ENCODE measurements at regions not wholly inside any gene's neighbourhood (a gene's known extent, or its start where the extent isn't known, plus 50 kb on each side); places are given as distances from the start of the nearest gene placed in this dataset.
"Not testable (repeated sequence)": the region's sequence is repeated elsewhere in the genome, so short reads cannot be mapped to it uniquely, and the experiment has no call there.

DNA sequence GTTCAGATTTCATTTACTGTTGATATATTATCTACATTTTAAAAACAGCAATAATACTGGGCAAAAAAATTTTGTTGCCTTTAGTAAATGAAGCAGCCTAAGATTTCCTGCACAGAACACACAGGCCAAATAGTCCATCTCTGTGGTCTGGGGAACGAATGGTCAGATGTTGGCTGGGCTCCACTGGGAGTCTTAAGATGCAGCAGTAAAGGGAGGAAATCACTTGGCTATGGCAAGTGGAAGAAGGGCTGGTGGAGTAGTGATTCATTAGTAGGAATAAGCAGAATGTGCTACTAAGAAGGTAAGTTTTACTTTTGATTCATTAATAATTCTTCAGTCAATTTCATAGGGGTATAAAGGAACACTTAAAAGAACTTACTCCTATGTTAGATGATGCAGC, 91.1 kb upstream of the ARRDC3 start:
- DNase-seq (ENCODE audit: low read depth in 2 of 3, low spot score in 1 of 3): no peak

DNA sequence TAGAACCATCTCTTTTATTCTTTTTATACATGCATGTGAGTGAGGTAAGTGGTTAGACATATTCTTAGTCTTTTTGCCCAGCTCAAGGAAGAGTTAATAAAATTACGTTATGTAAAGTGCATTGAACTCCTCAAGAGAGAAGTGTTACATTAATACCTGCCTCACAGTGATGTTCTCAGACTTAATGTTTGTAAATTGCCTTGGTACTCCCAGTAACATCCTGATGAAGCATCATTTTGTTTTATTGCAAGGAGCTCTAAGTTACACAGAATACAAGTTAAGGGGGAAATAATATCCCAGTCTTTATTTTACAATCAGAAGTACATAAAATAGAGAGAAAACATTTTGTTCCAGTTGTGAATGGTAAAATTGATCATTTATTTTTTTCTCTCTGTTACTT, 89.5 kb upstream of the ARRDC3 start:
- no peak for DNase-seq (ENCODE audit: low read depth in 2 of 3, low spot score in 1 of 3)

DNA sequence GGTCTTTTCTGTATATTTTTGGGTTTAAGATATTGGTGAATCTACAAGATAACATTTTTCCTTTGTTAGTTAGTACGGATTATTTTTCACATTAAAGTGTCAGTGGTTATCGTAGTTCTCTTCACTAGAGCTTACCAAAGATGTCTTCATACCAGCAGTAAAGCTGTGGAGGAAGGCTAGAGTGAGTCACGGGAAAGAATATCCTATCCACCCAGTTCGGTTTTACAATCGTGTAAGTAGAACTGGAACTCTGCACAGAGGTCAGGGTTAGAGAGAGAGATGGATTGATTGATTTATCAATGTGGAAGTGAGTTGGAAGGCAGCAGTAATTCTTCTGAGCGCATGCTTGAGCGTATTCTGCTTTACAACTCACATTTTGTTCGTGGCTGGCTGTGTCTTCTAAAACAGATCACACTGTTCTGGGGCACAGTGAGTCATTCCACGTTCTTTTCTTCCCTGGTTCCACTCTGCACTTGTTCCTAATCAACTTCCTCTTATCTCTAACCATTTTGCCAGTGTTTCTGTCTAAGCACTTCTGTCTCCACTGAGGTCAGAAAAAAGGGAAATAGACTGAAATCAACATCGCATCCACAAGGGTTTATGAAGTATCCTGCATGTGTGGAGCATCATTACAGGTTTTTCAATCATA, 86.5 kb upstream of the ARRDC3 start:
- DNase-seq (ENCODE audit: low read depth in 2 of 3, low spot score in 1 of 3): no peak

DNA sequence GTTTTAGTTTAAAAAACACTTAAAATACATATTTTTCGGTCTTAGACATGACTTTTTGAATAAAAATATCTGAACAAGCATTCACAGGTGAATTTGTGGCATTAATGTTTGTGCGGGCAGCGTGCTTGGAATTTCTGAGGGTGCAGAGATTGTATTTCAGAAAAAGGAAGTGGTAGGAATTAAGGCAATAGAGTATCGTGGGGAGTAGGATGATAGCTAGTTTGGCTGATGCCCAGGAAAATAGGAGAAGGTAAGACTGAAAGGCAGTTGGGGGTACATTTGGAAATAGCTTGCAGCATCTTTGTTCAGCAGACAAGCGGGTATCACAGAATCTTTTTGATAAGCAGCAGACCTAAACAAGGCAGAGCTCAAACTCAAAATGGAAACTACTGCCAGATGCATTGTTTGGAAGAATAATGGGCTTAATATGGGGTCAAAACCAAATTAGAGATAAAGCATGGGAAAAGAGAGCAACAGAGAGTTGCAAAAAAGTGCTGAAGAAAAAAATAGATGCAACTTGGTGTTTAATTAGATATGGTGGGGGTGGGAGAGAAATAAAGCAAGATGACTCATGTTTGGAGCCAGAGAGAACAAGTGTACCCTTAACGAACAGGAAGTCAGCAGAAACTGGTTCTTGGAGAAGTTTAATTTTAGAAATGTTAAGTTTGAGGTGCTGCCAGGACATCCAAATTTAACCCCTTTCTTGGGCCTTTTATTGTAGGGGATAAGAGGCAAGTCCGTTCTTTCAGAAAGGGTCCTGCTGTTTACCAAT, 85.7 kb upstream of the ARRDC3 start:
- no peak for DNase-seq (ENCODE audit: low read depth in 2 of 3, low spot score in 1 of 3)

DNA sequence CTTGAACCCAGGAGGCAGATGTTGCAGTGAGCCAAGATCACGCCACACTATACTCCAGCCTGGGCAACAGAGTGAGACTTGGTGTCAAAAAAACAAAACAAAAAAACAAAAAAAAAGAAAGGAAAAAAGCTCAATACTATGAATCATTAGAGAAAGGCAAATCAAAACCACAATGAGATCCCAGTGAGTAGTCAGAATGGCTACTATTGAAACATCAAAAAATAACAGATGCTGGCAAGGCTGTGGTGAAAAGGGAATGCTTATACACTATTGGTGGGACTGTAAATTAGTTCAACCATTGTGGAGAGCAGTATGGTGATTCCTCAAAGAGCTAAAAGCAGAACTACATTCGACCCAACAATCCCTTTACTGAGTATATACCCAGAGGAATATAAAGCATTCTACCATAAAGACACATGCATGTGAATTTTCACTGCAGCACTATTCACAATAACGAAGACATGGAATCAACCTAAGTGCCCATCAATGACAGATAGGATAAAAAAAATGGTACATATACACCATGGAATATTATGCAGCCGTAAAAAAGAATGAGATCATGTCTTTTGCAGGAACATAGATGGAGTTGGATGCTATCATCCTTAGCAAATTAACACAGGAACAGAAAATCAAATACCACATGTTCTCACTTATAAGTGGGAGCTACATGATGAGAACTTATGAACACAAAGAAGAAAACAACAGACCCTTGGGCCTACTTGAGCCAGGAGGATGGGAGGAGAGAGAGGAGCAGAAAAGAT, 81.9 kb upstream of the ARRDC3 start:
- no peak for DNase-seq (ENCODE audit: low read depth in 2 of 3, low spot score in 1 of 3)

DNA sequence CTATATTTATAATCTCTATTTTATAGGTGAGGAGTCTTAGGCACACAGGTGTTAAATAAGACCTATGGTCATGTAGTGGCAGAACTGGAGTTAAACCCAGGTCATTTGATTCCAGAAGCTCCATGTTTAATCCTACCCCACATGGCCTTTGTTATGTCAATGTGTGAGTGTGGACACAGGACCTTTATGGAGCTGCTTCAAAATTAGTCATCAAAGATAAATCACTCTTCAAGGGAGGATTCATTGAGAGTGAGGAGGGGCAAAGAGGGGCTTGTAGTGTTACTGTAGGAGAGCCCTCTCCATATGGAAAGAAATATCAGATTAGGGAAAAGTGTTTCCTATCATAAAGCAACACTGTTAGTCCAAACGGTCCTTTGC, 74.6 kb upstream of the ARRDC3 start:
- DNase-seq (ENCODE audit: low read depth in 2 of 3, low spot score in 1 of 3): no peak

DNA sequence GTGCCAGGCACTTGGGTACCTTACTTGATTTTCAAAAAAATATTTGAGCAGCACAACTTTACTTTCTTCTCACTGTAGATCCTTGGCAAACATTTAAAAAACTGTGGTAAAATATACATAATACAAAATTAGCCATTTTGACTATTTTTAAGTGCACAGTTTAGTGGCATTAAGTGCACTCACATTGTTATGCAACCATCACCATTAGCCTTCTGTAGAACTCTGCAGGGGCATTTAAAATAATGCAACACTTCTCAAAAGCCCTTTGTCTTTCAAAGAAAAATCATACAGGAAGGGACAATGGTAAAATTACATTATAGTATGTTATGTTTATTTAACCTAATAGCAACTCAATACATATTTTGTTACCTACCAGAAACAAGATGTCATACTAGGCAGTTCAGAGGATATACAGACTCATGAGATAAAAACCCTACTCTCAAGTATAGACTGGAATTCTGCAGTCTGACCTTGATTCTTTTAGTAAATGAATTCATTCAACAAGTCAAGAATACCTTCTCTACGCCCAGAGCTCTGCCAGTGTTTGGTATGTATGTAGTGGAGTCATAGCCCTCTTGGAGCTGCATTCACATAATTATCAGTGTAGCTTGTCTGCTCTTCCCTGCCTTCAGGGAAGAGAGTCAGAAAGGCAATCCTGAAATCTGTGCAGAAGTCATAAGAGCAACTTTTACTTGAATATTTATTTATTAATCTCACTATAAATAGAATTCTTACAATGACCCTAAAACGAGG, 74.0 kb upstream of the ARRDC3 start:
- DNase-seq (ENCODE audit: low read depth in 2 of 3, low spot score in 1 of 3): no peak

DNA sequence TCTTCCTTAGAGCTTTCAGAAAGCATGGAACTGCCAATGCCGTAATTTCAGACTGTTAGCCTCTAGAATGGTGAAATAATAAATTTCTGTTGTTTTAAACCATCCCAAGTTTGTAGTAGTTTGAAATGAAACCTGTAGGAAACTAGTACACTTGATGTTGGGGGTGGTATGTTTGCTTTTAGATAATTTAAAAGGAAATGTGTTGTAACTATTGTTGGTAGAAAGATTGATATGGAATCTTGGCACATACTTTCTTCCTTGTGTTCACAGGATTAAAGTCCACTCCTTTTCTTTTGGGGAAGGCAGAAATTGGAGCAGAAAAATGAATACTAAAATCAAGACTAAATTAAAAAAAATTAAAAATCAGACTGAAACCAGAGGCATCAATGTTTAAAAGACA, 66.0 kb upstream of the ARRDC3 start:
- no peak for DNase-seq (ENCODE audit: low read depth in 2 of 3, low spot score in 1 of 3)

DNA sequence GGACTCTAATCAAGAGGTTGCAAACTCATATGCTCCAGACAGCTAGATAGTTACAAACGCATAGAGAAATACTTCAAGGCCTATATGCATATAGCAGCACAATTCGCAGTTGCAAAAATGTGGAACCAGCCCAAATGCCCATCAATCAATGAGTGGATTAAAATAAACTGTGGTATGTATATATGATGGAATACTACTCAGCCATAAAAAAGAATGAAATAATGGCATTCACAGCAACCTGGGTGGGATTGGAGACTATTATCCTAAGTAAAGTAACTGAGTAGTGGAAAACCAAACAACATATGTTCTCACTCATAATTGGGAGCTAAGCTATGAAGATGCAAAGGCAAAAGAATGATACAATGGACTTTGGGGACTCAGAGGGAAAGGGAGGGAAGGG, 65.0 kb upstream of the ARRDC3 start:
- DNase-seq (ENCODE audit: low read depth in 2 of 3, low spot score in 1 of 3): not testable (repeated sequence)

DNA sequence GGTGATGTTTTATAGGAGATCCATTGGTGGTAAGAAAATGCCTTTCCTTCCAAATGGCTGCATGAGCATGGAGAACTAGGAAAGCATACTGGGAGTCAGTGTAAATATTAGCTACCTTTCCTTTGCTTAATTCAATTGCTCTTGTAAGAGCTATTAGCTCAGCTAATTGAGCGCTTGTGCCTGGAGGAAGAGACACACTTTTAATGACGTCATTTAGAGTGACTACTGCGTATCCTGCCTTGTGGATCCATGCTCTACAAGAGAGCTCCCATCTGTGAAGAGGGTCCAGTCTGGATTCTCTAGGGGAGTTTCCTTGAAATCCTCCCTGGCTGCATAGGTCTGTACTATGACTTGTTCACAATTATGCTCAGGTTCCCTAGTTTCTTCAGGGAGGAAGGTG, 63.8 kb upstream of the ARRDC3 start:
- DNase-seq (ENCODE audit: low read depth in 2 of 3, low spot score in 1 of 3): not testable (repeated sequence)

DNA sequence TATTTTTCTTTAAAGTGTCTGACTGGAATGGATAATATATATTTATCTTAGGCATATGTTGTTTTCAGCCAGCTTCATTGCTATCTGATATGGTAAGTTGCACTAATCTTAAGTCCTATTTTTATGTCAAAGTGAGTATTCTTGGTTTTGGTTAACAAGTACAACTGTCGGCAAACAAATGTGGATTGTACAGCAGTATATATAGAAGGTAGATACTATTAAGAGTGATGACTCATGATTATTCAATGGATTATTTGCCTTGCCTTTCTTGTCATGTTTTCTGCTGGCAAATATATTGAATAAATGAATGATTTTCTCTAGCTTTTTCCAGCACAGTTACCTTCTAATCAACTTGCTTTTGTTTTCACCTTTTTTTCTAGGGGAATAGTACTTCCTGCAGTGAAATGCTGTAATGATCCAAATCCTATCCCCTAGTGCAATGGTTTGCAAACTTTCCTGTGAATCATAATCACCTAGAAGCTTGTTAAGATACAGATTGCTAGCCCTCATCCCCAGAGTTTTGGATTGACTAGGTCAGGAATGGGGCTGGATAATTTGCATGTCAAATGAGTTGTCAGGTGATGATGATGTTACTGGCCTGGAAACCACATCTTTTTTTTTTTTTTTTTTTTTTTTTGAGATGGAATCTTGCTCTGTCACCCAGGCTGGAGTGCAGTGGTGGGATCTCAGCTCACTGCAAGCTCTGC, 60.8 kb upstream of the ARRDC3 start:
- no peak for DNase-seq (ENCODE audit: low read depth in 2 of 3, low spot score in 1 of 3)

DNA sequence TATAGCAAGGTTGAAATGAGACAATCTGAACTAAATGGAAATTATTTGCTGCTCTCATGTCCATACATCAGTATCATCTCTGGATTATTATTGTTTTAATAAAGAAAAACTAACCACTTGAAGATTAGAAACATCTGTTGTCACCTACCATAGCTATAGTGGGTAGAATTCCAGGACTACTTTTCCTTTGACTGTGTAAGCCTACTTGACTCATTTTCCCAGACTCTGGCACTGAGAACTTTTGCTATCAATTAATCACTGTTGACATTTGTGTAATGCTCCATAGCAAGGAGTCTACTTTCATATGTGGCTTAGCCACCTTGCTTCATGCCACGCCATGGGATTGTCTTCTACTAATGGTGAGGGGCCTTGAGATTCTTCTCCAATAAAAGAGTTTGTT, 59.9 kb upstream of the ARRDC3 start:
- DNase-seq (ENCODE audit: low read depth in 2 of 3, low spot score in 1 of 3): no peak

DNA sequence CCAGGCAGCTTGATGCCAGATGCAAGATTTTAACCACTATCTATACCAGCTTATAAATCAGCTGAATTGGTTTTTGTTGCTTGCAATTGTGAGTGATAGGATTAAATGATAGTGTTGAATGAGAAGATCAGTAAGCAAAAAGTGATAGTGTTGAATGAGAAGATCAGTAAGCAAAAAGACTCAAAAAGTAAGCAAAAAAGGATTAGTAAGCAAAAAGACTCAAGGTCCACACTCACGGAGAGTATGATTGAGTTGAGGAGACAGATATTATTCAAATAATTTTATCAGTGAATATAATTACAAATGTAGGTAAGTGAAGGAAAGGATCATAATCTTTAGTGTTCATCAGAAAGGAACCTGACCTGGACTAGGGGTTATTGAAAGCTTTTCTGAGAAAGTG, 58.0 kb upstream of the ARRDC3 start:
- no peak for DNase-seq (ENCODE audit: low read depth in 2 of 3, low spot score in 1 of 3)

DNA sequence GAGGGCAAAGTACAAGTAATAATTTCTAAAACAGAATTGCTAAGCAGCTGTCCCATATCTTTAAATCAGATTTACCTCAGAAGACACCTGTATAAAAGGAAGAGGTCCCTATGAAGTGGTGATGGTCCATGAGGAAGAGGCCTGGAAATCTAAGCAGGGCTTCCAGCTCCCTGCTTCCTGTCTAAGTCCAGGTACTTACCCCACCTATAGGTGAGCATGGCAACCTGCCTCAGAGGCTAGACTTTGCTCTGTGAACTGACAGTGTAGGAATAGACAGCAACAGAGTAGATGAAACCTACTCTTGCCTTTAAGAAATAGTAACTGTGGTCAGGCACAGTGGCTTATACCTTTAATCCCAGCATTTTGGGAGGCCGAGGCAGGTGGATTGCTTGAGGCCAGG, 55.8 kb upstream of the ARRDC3 start:
- no peak for DNase-seq (ENCODE audit: low read depth in 2 of 3, low spot score in 1 of 3)

DNA sequence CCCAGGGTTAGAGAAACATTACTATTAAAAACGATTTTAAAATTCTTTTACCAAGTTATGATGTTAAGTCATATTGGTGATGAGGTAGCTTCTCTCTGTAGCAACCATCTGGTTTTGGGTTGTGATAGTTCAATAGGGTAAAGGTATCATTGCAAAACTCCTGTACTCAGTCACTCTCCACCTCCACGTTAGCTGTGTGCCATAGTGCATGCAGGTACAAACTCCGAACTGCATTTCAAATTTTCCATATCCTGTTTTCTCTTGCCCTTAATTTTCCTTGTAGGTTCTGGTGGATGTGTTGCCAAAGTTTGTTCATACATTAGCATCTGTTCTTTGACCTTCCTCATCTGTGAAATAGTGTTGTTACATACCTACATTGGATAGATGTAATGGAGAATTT, 53.1 kb upstream of the ARRDC3 start:
- DNase-seq (ENCODE audit: low read depth in 2 of 3, low spot score in 1 of 3): no peak

DNA sequence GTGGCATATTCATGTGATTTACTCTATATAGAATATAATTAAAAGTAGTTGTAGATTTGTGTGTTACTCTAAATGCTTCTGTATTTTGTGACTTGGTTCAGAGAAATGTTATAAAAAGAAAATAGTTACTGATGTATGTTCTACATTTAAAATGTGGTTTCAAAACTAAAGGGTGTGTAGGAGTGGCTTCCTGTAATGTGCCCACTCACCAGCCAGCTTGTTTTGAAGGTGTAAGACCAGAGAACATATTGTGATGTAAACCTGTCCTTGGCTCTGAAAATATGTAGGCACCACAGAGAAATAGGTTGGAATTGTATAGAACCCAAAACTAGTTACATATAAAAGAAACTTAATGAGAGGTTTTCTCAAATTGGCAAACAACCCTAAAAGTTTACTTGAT, 51.2 kb upstream of the ARRDC3 start:
- no peak for DNase-seq (ENCODE audit: low read depth in 2 of 3, low spot score in 1 of 3)

DNA sequence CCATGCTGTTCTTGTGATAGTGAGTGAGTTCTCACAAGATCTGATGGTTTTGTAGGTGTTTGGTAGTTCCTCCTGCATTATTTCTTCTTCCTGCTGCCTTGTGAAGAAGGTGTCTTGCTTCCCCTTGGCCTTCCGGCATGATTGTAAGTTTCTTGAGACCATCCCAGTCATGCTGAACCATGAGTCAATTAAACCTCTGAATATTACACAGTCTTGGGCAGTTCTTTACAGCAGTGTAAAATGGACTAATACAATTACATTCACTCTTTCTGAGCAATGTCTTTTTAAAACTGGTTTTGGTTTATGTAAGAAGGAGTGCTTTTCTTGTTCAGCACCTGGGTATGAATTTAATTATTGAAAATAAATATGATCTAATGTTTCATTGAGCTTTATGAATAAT, 50.7 kb upstream of the ARRDC3 start:
- no peak for DNase-seq (ENCODE audit: low read depth in 2 of 3, low spot score in 1 of 3)

All from stimulated activated CD4-positive, alpha-beta T cell treated with anti-CD3 and anti-CD28 coated beads, Interleukin-12 subunit alpha, Interleukin-12 subunit beta, amount 100 ng/mL, for 48 hours (primary cell).